HG02763 (cell line): ENCODE measurements at regions not wholly inside any gene's neighbourhood (a gene's known extent, or its start where the extent isn't known, plus 50 kb on each side); places are given as distances from the start of the nearest gene placed in this dataset.

ENCODE experiments used
- ATAC-seq: cut with Tn5 transposase; IDR thresholded peaks from one replicate; pipeline ENCODE4 v1.9.1; 2021; ENCODE audit warnings: mild to moderate bottlenecking, moderate library complexity; ENCODE audit not compliant: unreplicated experiment

DNA sequence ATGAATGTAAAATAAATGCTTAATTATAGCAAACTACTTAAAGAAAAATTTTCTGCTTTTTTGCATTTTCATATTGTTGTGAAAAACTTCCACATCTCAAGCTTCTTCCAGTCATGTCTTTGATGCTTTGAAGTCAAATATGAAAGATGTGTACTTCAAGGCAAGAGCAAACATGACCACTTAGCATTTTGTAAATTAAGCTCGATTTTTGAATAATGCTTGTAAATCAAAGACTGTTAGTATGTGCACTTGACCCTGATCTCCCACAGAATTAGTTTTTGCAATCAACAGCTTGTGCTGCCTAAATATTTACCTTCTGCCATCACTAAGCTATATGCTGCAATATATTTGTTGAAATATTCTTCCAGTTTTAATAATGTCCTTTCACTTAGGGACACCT lies 486.1 kb upstream of the ID2 start:
- no peak for ATAC-seq

DNA sequence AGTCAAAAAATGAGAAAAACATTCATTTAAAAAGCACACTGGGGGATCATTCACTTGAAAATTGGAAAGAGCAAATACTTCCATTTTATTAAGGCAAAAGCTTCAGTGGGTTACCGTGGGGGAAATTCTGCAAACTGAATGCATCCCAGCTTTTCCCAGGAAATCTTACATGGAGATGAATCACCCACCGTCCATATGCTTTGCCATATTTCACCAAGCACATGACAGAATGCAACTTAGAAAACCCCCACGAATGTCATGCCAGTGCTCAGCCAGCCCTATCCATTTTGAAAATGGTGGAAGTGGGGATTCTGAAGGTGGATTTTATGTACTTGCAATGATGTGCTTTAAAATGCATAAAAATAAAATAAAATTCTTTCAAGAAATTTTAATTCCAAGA lies 485.5 kb upstream of the ID2 start:
- no peak for ATAC-seq

DNA sequence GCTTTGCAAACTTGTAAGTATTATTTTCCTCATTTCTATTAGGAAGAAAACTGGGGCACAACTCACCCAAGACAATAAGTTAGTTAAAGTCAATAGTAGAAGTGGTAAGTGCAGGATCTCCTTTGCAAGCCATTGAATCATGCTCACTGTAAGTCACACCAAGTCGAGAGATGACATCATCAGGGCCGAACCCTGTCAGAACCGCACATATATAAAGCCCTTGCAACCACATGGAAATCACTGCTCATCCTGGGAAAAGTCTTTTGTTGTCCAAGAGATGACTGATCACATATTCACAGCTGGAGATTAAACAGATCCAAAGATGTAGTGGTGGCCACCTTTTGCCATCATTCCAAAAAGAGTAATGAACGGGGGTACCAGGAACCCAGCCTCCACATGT lies 484.8 kb upstream of the ID2 start:
- no peak for ATAC-seq

DNA sequence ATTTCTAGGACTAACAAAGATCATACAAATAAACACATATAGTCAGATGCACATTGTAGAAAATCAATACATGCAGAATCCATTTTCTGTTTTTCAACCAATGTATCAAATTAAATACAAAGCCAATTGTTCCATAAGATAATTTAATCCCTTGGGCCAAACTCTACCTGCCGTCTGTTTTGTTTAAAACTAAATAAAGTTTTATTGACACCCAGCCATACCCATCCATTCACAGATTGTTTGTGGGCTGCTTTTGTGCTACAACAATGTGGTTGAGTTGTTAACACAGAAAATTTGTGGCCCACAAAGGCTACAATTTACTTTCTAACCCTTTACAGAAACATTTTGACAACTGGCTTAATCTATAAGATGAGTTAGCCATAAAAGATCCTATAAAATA lies 484.0 kb upstream of the ID2 start:
- no peak for ATAC-seq

DNA sequence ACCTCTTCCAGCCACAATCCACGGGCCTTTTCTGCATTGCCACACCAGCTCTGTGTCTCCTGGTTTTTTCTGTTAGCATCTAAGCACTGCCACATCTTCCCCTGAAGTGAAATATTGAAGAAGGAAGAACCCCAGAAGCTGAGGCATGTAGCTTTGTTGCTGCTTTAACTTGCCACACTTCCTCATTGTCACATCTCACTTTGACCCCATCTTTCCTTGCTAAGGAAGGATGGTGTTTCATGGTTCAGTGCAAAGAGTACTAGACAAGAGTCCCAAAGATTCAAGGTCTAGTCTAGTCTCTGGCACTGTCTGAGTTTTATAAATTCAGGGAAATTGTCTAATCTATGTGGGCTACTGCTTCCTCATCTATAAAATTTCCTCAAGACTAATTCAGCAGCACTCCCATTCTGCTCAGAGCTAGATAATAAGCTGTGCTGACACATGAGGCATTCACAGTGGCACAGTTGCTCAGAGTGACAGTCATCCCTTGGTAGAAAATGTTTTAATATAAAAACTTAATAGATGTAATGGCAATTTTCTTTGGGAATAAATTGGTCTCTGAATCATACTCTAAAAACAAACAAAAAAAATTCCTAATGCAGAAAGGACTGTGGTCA lies 483.0 kb upstream of the ID2 start:
- ATAC-seq: no peak

DNA sequence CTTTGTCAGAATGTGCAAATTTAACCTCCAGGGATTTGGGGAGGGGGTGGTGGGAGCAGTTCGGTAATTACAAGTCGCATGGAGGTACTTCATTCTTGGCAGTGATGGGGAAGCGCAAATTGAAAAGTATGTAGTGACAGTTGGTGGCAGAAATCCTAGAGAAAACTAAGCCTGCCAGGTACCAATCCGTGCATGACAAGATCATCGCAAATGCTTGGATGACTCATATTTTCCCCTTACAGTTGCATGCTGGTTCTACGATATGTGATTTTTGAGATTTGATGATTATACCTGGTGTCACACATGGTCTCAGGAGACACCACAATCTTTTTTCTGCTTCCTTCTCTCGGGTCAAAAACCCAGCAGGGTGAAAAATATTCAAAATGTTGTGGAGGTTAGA lies 479.7 kb upstream of the ID2 start:
- no peak for ATAC-seq

DNA sequence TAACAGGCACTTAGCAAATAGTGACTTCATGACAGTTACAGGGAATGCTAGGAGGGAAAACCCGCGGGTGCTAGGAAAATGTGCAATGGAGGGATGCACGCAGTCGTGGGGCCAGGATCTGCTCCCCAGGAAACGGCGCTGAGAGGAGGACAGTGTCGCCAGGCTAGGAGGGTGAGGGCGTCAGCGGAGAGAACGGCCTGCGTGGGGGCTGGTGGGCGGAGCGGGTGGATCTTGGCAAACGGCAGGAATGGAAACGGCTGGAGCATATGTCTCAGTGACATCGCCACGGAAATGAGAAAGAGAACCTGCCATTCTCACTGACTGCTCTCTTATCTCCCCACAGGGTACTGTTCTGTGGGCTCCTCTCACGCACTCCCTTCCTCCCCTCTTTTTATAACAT lies 478.5 kb upstream of the ID2 start:
- no peak for ATAC-seq

DNA sequence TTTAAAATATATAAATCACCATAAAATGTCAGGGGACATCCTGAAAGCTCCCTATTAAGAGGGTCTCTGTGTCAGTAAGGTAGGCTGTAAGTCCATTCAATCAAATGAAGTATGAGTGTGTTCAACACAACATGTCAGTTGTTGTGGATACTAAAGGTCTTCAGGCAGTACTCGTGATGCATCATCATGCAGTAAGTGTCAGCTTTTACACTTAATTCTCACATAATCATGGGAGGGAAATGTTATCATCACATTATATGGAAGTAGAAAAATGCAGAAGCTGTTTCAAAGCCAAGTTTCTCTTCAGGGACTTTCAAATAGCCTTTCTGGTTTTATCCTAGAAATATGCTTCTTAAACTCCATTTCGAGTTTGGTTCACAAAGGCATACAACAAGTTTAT lies 477.1 kb upstream of the ID2 start:
- ATAC-seq: no peak

DNA sequence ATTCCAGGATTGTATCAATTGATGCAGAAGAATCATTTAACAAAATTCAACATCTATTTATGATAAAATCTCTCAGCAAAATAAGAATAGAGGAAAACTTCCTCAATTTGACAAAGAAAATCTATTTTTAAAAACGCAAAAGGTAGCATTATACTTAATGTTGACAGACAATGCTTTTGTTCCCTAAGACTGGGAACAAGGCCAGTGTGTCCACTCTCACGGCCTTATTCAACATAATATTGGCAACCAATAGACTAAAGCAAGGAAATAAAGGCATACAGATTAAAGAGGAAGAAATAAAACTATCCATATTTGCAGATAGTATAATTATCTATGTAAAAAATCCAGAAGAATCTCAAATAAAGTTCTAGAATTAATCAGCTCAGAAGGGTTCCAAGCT lies 472.4 kb upstream of the ID2 start:
- no peak for ATAC-seq

DNA sequence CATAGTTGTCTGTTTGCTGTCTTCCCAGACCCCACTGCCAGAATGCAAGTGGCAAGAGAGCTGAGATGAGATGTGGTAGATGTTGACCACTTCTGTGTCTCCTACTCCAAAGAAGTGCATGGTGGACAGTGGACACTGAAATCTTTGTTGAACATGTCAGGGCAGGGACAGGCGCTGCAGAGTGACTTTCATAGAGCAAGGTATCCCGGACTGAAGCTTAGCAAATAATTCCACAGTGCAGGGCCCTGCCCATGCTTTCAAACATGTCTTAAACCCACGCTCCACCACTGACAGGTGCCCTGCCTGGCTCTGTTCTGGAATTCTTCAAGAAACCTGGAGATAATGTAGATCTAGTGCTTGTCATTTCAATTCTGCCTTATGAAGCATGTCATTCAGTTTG lies 470.5 kb upstream of the ID2 start:
- ATAC-seq: no peak

DNA sequence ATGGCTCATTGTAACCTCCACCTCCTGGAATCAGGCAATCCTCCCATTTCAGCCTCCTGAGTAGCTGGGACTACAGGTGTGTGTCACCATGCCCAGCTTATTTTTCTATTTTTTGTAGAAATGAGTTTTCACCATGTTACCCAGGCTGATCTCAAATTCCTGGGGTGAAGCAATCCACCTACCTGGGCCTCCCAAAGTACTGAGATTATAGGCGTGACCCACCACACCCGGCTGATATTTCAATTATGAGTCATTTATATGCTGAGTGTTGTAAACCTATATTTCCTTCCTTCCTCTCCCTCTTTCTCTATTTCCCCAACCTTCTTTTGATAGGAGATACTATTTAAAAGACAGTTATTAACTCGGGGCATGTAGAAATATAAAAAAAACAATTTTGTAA lies 469.6 kb upstream of the ID2 start:
- ATAC-seq: no peak

DNA sequence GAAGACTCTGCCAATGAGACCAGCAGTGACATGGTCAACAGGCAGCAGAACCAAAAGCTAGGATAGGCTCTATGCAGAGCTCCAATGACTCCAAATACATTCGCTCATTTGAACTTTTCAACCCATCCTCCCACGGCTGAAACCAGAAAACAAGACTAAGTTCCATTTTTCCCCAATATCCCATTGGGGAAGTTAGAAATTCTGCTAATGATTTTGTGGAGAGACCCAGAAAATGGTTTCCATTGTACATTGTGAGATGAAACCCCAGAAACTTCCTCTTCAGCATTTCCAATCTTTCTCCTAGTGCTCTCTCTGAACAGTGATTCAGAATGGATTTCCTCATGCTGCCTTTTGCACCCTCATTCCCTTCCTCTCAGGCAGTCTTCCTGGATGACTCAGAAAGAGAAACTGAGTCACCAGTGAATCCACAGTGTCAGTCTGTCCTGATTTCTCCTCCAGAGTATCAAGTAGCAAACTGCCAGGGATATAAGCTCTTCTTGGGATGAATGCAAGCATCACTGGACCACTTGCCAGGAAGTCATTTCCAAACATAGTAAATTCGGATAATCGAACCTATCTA lies 467.7 kb upstream of the ID2 start:
- ATAC-seq: no peak

DNA sequence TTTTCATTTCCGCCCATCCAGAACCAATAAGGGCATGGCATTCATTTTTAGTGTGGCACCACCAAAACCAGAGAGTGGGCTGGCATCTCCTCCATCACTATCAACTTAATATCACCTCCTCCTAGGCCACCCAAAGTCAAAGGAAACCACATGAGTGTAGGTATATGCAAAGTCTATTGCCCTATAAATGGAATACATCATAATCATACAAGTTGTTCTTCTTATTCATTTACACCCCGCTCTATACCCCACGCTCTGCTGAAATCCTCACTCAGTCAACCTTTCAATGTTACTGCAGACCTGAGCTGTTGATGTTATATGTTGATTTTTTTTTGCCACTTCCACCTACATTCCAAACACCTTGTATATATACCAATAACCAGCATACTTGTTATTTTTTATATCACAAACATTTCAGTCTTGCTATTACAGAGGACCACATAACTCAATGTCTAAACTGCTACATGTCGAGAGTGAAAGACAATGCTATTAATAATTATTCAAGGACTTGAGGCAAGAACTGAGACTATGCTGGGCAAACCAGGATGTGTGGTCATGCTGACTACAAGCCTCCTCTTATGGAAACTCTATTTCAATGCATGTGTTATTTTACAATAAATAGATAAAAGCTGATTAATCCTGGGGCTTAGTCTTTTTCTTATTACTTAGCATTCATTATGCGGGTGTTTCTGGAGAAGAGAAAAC lies 466.5 kb upstream of the ID2 start:
- peak; percentile 77 for ATAC-seq

DNA sequence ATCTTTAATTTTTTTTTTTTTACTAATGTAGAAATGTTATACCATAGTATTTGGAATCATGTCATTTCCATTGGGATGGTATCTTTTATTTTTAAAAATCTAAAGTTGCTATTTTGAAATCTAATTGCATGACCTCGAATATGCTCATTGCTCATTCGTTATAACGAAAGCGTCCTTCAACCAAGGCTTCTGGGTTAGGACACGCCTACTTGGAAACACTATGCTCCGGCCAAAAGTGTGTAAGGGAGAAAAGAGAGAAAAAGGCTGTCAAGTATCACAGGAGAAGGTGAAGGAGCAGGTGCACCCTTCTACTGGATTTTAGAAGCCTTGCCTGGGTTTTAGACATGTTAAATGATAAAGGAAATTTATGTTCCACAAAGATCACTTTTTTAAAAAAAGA lies 465.9 kb upstream of the ID2 start:
- ATAC-seq: no peak

DNA sequence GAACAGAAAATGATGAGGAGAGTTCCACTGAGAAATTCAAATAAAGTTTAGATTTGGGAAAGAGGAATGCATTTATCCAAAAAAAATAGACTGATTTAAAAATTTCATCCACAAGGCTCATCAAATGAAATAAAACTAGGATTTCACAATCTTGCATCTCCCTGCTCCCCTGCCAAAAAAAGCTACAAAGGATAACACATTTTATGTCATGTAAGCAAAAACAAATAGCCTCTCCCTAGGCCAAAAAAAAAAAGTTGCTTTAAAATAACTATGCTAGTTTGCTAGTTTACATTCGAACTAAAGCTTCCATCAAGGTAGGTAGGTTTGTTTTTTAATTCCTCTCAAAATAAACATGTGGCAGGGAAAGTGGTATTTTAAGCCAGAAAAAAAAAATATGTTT lies 465.5 kb upstream of the ID2 start:
- ATAC-seq: no peak

DNA sequence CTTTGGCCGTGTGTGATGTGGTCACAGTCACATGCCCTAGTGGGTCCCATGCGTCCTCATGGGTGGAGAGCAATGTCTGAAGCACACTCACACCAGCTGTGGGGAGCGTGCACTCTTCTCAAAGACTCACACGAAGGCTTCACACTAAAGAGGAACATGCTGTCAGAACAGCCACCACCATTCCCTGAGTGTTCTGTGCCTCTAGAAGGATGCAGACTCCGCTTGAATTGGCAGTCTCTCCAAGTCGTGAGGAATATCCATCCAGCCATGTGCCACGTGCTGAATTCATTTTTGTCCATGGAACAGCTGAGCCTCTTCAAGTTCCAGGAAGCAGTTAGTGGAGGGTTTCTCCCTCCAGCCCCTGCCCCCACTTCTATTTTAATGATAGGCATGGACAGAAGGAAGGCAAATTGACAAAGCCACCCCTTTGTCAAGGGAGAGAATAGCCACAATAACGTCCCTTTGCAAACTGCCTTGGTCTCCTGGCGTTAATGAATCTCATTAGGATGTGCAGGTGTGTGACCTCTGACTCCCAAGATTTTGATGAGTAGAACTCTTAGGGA lies 464.3 kb upstream of the ID2 start:
- no peak for ATAC-seq

DNA sequence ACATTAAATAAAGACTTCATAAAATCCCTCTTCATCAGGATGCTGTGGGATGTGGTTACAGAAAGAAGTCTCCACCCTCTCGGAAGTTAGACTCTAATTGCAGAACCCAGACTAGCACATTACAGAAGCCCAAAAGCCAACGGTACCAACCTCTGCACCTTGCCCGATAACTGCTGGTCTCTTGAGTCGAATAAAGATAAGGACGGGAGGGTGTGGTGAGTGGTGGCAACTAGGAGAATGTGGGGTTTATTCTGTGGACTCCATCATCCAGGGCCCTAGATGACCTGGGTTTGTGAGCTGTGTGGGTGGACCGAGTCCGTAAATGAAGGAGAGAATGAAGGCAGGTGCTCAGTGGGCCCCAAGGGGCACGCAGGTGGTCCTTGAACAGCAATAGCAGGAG lies 462.8 kb upstream of the ID2 start:
- no peak for ATAC-seq

DNA sequence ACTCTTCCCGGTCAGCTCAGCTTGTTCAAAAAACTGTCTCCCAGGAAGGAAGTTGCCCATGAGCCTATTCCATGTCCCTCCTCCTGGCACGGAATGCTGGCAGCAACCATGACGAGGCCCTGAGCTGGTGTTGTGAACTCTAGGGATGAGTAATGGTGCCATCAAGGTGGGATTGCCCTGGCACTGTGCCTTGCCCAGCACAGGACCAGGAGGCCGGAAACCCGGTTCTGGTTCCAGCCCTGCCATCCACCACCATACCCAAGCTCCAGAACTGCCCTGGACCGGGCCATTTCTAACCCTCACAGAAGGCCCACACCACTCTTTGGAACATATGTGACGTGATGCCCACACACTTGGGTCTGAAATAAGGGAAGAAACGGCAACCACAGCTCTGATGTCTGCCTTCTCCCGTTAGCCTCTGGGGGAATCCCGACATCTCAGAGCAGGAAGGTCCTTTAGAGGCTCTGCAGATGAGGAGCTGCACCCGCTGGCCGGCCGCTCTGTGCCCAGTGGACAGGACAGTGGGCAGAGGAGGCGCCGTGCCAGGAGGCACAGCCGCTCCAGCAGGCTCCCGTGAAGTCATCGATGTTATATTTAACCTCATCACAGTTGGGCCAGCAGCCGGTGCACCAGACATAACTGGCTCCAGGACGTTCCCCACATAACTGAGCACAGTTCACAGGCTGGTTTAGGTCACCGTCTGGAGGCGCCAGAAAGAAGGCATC lies 462.1 kb upstream of the ID2 start:
- no peak for ATAC-seq

DNA sequence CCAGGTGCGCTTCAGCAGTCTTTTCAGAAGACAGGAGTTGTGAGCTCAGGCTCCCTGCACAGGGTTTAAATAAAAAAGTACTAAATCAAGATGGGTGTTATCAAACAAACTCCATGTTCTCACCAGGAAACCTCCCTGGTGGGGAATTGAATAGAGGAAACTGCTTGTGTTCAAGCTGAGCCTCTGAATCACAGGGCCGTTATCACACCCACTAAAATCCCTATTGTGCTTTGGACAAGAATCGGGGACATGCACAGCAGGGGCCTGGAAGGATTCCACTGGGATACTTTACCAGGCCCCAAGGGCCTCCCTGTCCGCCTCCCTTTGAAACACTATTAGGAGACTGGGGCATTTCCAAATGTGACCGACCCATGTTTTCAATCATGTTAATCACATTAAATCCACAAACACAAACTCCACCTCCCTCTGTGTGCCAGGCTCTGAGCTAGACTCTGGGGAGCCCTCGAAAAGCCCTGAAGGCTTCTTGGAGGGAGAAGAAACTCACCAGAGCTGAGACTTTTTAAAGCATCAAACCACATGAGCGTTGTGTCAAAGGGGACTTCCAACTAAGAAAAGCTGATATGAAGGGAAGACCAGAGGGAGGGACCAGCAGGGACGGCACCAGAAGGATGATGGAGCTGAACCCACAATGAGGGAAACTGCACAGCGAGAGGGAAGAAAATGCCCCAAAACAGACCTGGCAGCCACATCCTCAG lies 458.7 kb upstream of the ID2 start:
- no peak for ATAC-seq

DNA sequence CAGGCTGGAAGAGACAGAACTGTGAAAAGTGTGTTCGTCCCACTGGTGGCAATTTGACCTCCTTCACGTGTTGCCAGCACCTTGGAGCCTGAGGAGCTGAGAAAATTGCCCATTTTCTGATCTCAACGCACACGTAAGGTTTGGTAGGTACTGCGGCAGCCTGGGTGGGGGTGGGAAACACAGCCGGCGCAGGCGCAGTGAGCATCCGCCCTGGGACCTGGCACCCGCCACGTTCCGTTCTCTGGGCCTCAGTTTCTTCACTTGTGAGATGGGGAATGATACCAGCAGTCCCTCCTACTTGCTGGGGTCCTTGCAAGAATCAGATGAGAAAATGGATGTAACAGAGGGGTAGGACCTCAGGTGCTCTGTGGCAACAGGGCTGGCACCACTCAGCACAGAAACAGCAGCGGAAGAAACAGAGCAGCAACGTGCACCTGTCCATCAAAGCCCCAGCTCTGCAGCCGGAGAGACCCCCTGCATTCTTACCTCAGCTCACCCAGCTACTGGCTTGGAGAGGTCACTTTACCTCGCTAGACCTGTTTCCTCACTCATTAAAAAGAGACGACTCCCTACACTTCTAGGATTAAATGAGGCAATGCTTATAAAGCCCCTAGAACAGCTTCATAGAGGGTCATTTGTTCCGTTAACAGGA lies 458.0 kb upstream of the ID2 start:
- ATAC-seq: no peak
